ENCODE measurements at regions not wholly inside any gene's neighbourhood (a gene's known extent, or its start where the extent isn't known, plus 50 kb on each side); places are given as distances from the start of the nearest gene placed in this dataset.

DNA sequence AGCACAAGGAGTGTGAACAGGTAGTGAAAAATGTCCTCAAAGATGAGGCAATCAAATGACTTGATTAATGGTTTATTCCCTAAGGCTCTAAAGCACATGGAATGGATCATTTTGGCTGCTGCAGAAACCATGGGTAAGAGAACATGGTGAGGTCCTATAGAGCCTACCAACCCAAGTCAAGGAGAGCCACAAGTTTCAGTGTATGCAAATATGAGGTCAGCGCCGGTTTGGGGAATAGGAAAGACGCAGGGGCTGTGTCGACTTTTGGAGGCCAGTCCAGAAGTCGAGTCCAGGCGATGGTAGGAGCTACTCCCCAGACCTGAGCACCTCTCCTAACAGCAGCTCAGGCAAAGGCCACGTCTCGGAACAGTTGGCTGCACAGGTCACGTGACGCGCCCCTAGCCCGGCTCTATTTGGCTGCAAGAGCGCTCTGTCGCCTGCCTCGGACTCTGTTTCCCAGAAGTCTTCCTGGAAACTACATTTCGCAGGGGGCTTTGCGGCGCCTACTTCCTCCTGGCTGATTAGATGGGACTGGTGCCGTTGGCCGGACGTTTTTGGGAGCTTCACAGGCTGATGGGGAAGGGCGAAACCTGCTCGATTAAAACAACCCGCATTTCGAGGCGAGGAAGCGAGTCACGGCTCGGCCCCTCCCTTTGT lies 74.4 kb upstream of the CHD6 start:
- TF ChIP-seq, protein P1, sequence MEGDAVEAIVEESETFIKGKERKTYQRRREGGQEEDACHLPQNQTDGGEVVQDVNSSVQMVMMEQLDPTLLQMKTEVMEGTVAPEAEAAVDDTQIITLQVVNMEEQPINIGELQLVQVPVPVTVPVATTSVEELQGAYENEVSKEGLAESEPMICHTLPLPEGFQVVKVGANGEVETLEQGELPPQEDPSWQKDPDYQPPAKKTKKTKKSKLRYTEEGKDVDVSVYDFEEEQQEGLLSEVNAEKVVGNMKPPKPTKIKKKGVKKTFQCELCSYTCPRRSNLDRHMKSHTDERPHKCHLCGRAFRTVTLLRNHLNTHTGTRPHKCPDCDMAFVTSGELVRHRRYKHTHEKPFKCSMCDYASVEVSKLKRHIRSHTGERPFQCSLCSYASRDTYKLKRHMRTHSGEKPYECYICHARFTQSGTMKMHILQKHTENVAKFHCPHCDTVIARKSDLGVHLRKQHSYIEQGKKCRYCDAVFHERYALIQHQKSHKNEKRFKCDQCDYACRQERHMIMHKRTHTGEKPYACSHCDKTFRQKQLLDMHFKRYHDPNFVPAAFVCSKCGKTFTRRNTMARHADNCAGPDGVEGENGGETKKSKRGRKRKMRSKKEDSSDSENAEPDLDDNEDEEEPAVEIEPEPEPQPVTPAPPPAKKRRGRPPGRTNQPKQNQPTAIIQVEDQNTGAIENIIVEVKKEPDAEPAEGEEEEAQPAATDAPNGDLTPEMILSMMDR (IDR thresholded peaks at IDR 0.05; ENCODE audit: insufficient read depth in 1 of 2, low read depth in 1 of 2, low read length in 1 of 2, severe bottlenecking in 1 of 2, unreplicated experiment in 1 of 2), result no peak
- peak; percentile 88 to 93 for DNase-seq
- no peaks in the 10 kb centered on the region for H3K9me3 Mint-ChIP-seq (ENCODE audit: unreplicated experiment)
- BruUV-seq (replicated peaks), result no TSS peak
- H3K4me3 ChIP-seq (ENCODE audit: low read depth, low read length), result peak overlapping the region; percentile 43
- CTCF ChIA-PET, result interaction anchor here (0.6 to 4.8 kb wide), 18 partner anchors 9 to 1765 kb away, joined by 3 to 35 read pairs (median 4); partner anchors contain the start of genes CHD6 and SRSF6
- POLR2A ChIA-PET, result interaction anchor here (0.6 to 1.7 kb wide), 5 partner anchors 42 to 1765 kb away, joined by 3 to 11 read pairs (median 7); partner anchors contain the start of gene CHD6
- peak overlapping the region; percentile 90 for H3K27ac Mint-ChIP-seq (ENCODE audit: unreplicated experiment)
- H3K9me3 ChIP-seq, result no peaks in the 10 kb centered on the region
- peaks cover under 1% of the 10 kb centered on the region for H3K27me3 Mint-ChIP-seq (ENCODE audit: insufficient read depth, unreplicated experiment)
- peak overlapping the region; percentile 86 for H3K4me3 Mint-ChIP-seq (ENCODE audit: unreplicated experiment)
- H3K36me3 ChIP-seq (ENCODE audit: control insufficient read depth, insufficient read depth, low read length), result no peaks in the 10 kb centered on the region
- H3K4me1 ChIP-seq, result peaks cover 16% of the 10 kb centered on the region
- no peaks in the 10 kb centered on the region for H3K27me3 ChIP-seq (replicated peaks; ENCODE audit: control insufficient read depth, insufficient read depth, low read length)
- peaks cover 16% of the 10 kb centered on the region for H3K4me1 Mint-ChIP-seq (ENCODE audit: low read depth, unreplicated experiment)
- peaks cover 5% of the 10 kb centered on the region for H3K36me3 Mint-ChIP-seq (ENCODE audit: insufficient read depth, unreplicated experiment)
- intact Hi-C loops (cut with micrococcal nuclease; ENCODE audit: unreplicated experiment), result loop anchor here (1.0 to 2.0 kb wide), 4 partner anchors 42 to 352 kb away; partner anchors contain the start of genes CHD6 and LPIN3

GRCh38 chr20:41691443-41691842 lies 73.3 kb upstream of the CHD6 start:
- H3K36me3 ChIP-seq (ENCODE audit: control insufficient read depth, insufficient read depth, low read length), result no peaks in the 10 kb centered on the region
- DNase-seq, result no peak
- Mint-ChIP-seq H3K4me1 (ENCODE audit: low read depth, unreplicated experiment) (peaks cover 13% of the 10 kb centered on the region), H3K27me3 (ENCODE audit: insufficient read depth, unreplicated experiment) (no peaks in the 10 kb centered on the region), H3K9me3 (ENCODE audit: unreplicated experiment) (no peaks in the 10 kb centered on the region), H3K27ac (ENCODE audit: unreplicated experiment) (no peak overlapping the region), H3K36me3 (ENCODE audit: insufficient read depth, unreplicated experiment) (peaks cover 5% of the 10 kb centered on the region), H3K4me3 (ENCODE audit: unreplicated experiment) (no peak overlapping the region)
- no peak overlapping the region for H3K4me3 ChIP-seq (ENCODE audit: low read depth, low read length)
- CTCF ChIA-PET, result interaction anchor here (3.4 to 4.8 kb wide), 2 partner anchors 73 to 120 kb away, joined by 29 to 35 read pairs; partner anchors contain the start of gene CHD6
- H3K9me3 ChIP-seq, result no peaks in the 10 kb centered on the region
- POLR2A ChIA-PET, result interaction anchor here (1.6 kb wide), 1 partner anchor 48 kb away, joined by 7 read pairs; no protein-coding TSS in a partner anchor
- intact Hi-C loops (cut with micrococcal nuclease; ENCODE audit: unreplicated experiment), result no loop called here
- no TSS peak for BruUV-seq (replicated peaks)
- TF ChIP-seq, protein P1 (IDR thresholded peaks at IDR 0.05; ENCODE audit: insufficient read depth in 1 of 2, low read depth in 1 of 2, low read length in 1 of 2, severe bottlenecking in 1 of 2, unreplicated experiment in 1 of 2), result no peak
- 0 out of 2 replicates have a peak, but pooled peaks cover under 1% of the 10 kb centered on the region for H3K27me3 ChIP-seq (replicated peaks; ENCODE audit: control insufficient read depth, insufficient read depth, low read length)
- peaks cover 16% of the 10 kb centered on the region for H3K4me1 ChIP-seq

- CTCF ChIA-PET, result interaction anchor here (4.8 kb wide), 1 partner anchor 119 kb away, joined by 35 read pairs; no protein-coding TSS in a partner anchor
- intact Hi-C loops (cut with micrococcal nuclease; ENCODE audit: unreplicated experiment), result no loop called here
- Mint-ChIP-seq H3K27me3 (ENCODE audit: insufficient read depth, unreplicated experiment) (peaks cover under 1% of the 10 kb centered on the region), H3K9me3 (ENCODE audit: unreplicated experiment) (no peaks in the 10 kb centered on the region), H3K27ac (ENCODE audit: unreplicated experiment) (no peak overlapping the region), H3K4me3 (ENCODE audit: unreplicated experiment) (no peak overlapping the region), H3K36me3 (ENCODE audit: insufficient read depth, unreplicated experiment) (peaks cover 5% of the 10 kb centered on the region), H3K4me1 (ENCODE audit: low read depth, unreplicated experiment) (peaks cover 13% of the 10 kb centered on the region)
- Histone ChIP-seq H3K4me3 (ENCODE audit: low read depth, low read length) (no peak overlapping the region), H3K27me3 (replicated peaks; ENCODE audit: control insufficient read depth, insufficient read depth, low read length) (0 out of 2 replicates have a peak, but pooled peaks cover 1% of the 10 kb centered on the region), H3K4me1 (peaks cover 16% of the 10 kb centered on the region), H3K36me3 (ENCODE audit: control insufficient read depth, insufficient read depth, low read length) (no peaks in the 10 kb centered on the region), H3K9me3 (no peaks in the 10 kb centered on the region)
- no TSS peak for BruUV-seq (replicated peaks)
- peak in 1 of 2 experiments; percentile 45 for DNase-seq
- TF ChIP-seq, protein P1 (IDR thresholded peaks at IDR 0.05; ENCODE audit: insufficient read depth in 1 of 2, low read depth in 1 of 2, low read length in 1 of 2, severe bottlenecking in 1 of 2, unreplicated experiment in 1 of 2), result no peak
- POLR2A ChIA-PET, result interaction anchor here (0.9 kb wide), 1 partner anchor 41 kb away, joined by 3 read pairs; no protein-coding TSS in a partner anchor
Measured at GRCh38 chr20:41690702-41691101, 72.5 kb upstream of the CHD6 start.

Measured in Caco-2 (cell line).